Endodermal cell (in vitro differentiated cells): ENCODE measurements at regions not wholly inside any gene's neighbourhood (a gene's known extent, or its start where the extent isn't known, plus 50 kb on each side); places are given as distances from the start of the nearest gene placed in this dataset.

ENCODE experiments used
- DNase-seq: peaks from one replicate; pipeline ENCODE4 v3.0.0-alpha.2; 2017
- H3K27ac ChIP-seq: 2 replicates; pipeline ENCODE4 v1.5.1; 2013; ENCODE audit warnings: mild to moderate bottlenecking, low read depth, low read length, moderate library complexity
- H3K27me3 ChIP-seq: 2 replicates; pipeline ENCODE4 v1.6.1; 2013; ENCODE audit warnings: mild to moderate bottlenecking, low read length, moderate library complexity; ENCODE audit not compliant: insufficient read depth, control insufficient read depth, poor library complexity, severe bottlenecking
- H3K36me3 ChIP-seq: 2 replicates; pipeline ENCODE4 v1.7.0; 2013; ENCODE audit warnings: mild to moderate bottlenecking, low read length, moderate library complexity; ENCODE audit not compliant: control insufficient read depth, insufficient read depth
- H3K4me1 ChIP-seq: one replicate; pipeline ENCODE4 v1.7.0; 2013; ENCODE audit warnings: low read length; ENCODE audit not compliant: control insufficient read depth, insufficient read depth
- H3K4me3 ChIP-seq: 2 replicates; pipeline ENCODE4 v1.5.1; 2013; ENCODE audit warnings: mild to moderate bottlenecking, low read length, moderate library complexity
- H3K9ac ChIP-seq: 2 replicates; pipeline ENCODE4 v1.6.1; 2013; ENCODE audit warnings: mild to moderate bottlenecking, low read length, moderate library complexity; ENCODE audit not compliant: poor library complexity, severe bottlenecking; ENCODE audit errors: extremely low read depth
- H3K9me3 ChIP-seq: 2 replicates; pipeline ENCODE4 v1.6.1; 2013; ENCODE audit warnings: mild to moderate bottlenecking, low read length, moderate library complexity; ENCODE audit not compliant: control insufficient read depth
- H3K27ac Mint-ChIP-seq: 2 replicates; pipeline ENCODE4 v1.8.0; 2020; ENCODE audit warnings: mixed read lengths
- H3K27me3 Mint-ChIP-seq: 2 replicates; pipeline ENCODE4 v1.8.0; 2021; ENCODE audit warnings: mild to moderate bottlenecking, mixed read lengths; ENCODE audit not compliant: insufficient read depth
- H3K36me3 Mint-ChIP-seq: 2 replicates; pipeline ENCODE4 v1.8.0; 2020; ENCODE audit warnings: low read depth, mixed read lengths
- H3K4me1 Mint-ChIP-seq: 2 replicates; pipeline ENCODE4 v1.8.0; 2020; ENCODE audit warnings: mixed read lengths
- H3K4me3 Mint-ChIP-seq: 2 replicates; pipeline ENCODE4 v1.8.0; 2020; ENCODE audit warnings: mild to moderate bottlenecking, moderate library complexity, mixed read lengths
- H3K9me3 Mint-ChIP-seq: 2 replicates; pipeline ENCODE4 v1.8.0; 2020; ENCODE audit warnings: mild to moderate bottlenecking, mixed read lengths
- CTCF ChIP-seq: fragments of 200-600 bp; sonication (generic); conservative IDR thresholded peaks from 2 replicates; pipeline ENCODE4 v1.5.0; 2021; ENCODE audit warnings: antibody characterized with exemption, mild to moderate bottlenecking
- WGBS, 2 experiments: methylation state at CpG; one replicate each; pipeline versions ENCODE4 v1.1.5 to v1.1.7; 2013; ENCODE audit warnings: missing lambda C conversion rate in 2 of 2, mixed read lengths in 1 of 2; ENCODE audit not compliant: insufficient coverage in 1 of 2, insufficient read length in 1 of 2; 5-methylcytosine and 5-hydroxymethylcytosine counted together

- Mint-ChIP-seq H3K27me3 (no peaks in the 10 kb centered on the region), H3K9me3 (no peaks in the 10 kb centered on the region), H3K27ac (no peak overlapping the region), H3K36me3 (no peaks in the 10 kb centered on the region), H3K4me3 (no peak overlapping the region), H3K4me1 (peaks cover 5% of the 10 kb centered on the region)
- no peak overlapping the region for H3K9ac ChIP-seq
- WGBS, 2 experiments: 89 to 100% methylated on average over 1 to 2 of the region's 2 CpGs
- H3K27ac ChIP-seq: no peak overlapping the region
- H3K4me3 ChIP-seq: no peak overlapping the region
- DNase-seq: no peak
- H3K4me1 ChIP-seq: no peaks in the 10 kb centered on the region
- no peak for TF ChIP-seq CTCF
- H3K9me3 ChIP-seq: no peaks in the 10 kb centered on the region
- H3K36me3 ChIP-seq: no peaks in the 10 kb centered on the region
- no peaks in the 10 kb centered on the region for H3K27me3 ChIP-seq
Observed at GRCh38 chr21:16159971-16160350, 430.2 kb downstream of the USP25 start.

- Mint-ChIP-seq H3K9me3 (no peaks in the 10 kb centered on the region), H3K36me3 (no peaks in the 10 kb centered on the region), H3K4me3 (no peak overlapping the region), H3K27ac (no peak overlapping the region), H3K27me3 (no peaks in the 10 kb centered on the region), H3K4me1 (no peaks in the 10 kb centered on the region)
- TF ChIP-seq CTCF: no peak
- 100% methylated on average over 1 of the region's 2 CpGs for WGBS, 2 experiments
- Histone ChIP-seq H3K27me3 (no peaks in the 10 kb centered on the region), H3K9me3 (no peaks in the 10 kb centered on the region), H3K4me1 (no peaks in the 10 kb centered on the region), H3K4me3 (no peak overlapping the region), H3K36me3 (no peaks in the 10 kb centered on the region), H3K9ac (no peak overlapping the region), H3K27ac (no peak overlapping the region)
- no peak for DNase-seq
Observed at GRCh38 chr21:16162953-16163352, 433.2 kb downstream of the USP25 start.

- H3K27ac ChIP-seq: no peak overlapping the region
- H3K9me3 Mint-ChIP-seq: peaks cover 3% of the 10 kb centered on the region
- H3K36me3 ChIP-seq: no peaks in the 10 kb centered on the region
- TF ChIP-seq CTCF: no peak
- no peak overlapping the region for H3K27ac Mint-ChIP-seq
- no peaks in the 10 kb centered on the region for H3K36me3 Mint-ChIP-seq
- peaks cover 3% of the 10 kb centered on the region for H3K4me1 Mint-ChIP-seq
- no peaks in the 10 kb centered on the region for H3K27me3 ChIP-seq
- WGBS, 2 experiments: 93 to 95% methylated on average over 2 to 4 of the region's 4 CpGs
- H3K9me3 ChIP-seq: no peaks in the 10 kb centered on the region
- no peak for DNase-seq
- H3K4me1 ChIP-seq: no peaks in the 10 kb centered on the region
- no peaks in the 10 kb centered on the region for H3K27me3 Mint-ChIP-seq
- no peak overlapping the region for H3K4me3 ChIP-seq
- H3K9ac ChIP-seq: no peak overlapping the region
- H3K4me3 Mint-ChIP-seq: no peak overlapping the region
Observed at GRCh38 chr21:16169102-16169511, 439.3 kb downstream of the USP25 start.
